ENCODE measurements at regions not wholly inside any gene's neighbourhood (a gene's known extent, or its start where the extent isn't known, plus 50 kb on each side); places are given as distances from the start of the nearest gene placed in this dataset.

DNA sequence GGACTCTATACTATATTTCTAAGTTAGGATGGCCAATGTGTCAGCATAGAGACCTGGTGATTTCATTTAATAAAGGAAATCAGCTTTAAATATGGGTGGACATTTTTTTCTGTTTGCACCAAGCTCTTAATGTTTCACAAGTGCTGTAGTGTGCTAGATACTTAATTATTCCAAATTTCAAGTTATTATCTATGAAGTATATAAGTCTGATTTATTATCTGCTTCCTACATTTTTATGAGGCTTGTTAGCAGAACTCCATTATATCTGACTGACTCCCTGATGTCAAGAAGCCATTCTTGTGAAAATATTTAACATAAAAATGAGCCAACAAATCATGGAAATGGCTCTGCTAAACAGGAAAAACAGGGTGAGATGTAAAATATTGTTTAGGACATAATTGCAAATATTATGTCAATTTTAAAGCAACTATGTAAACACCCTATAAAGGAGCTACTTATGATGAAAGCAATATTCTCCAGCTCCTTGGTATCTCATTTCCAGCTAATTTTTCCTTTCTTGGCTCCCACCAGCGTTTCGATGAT, 1415.2 kb downstream of the GATA3 start:
- H3K36me3 ChIP-seq (ENCODE audit: low read length), result no peaks in the 10 kb centered on the region
- no peaks in the 10 kb centered on the region for H3K27me3 ChIP-seq (ENCODE audit: low read length)
- H3K4me2 ChIP-seq (ENCODE audit: low read depth, low read length, poor library complexity, severe bottlenecking), result no peak overlapping the region
- no peak overlapping the region for H3K9ac ChIP-seq (ENCODE audit: low read length)
- no peaks in the 10 kb centered on the region for H4K20me1 ChIP-seq (ENCODE audit: low read depth, low read length)
- no peaks in the 10 kb centered on the region for H3K9me2 ChIP-seq (replicated peaks; ENCODE audit: insufficient read depth, low read length)
- no peak overlapping the region for H3K4me3 ChIP-seq (ENCODE audit: insufficient read depth, low read length, poor library complexity, severe bottlenecking)
- no peaks in the 10 kb centered on the region for H3F3A ChIP-seq (ENCODE audit: insufficient read depth)
- H3K9me3 ChIP-seq (ENCODE audit: insufficient read depth, low read length), result no peaks in the 10 kb centered on the region
- no peak overlapping the region for H3K27ac ChIP-seq (ENCODE audit: low read depth, low read length)
- TF ChIP-seq, protein P1, sequence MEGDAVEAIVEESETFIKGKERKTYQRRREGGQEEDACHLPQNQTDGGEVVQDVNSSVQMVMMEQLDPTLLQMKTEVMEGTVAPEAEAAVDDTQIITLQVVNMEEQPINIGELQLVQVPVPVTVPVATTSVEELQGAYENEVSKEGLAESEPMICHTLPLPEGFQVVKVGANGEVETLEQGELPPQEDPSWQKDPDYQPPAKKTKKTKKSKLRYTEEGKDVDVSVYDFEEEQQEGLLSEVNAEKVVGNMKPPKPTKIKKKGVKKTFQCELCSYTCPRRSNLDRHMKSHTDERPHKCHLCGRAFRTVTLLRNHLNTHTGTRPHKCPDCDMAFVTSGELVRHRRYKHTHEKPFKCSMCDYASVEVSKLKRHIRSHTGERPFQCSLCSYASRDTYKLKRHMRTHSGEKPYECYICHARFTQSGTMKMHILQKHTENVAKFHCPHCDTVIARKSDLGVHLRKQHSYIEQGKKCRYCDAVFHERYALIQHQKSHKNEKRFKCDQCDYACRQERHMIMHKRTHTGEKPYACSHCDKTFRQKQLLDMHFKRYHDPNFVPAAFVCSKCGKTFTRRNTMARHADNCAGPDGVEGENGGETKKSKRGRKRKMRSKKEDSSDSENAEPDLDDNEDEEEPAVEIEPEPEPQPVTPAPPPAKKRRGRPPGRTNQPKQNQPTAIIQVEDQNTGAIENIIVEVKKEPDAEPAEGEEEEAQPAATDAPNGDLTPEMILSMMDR (IDR thresholded peaks at IDR 0.05; ENCODE audit: insufficient read depth, low read length, poor library complexity, severe bottlenecking), result no peak
- TF ChIP-seq EZH2phosphoT487 (conservative IDR thresholded peaks at IDR 0.05; ENCODE audit: low read length), result no peak
- H2AFZ ChIP-seq (ENCODE audit: low read depth, low read length, severe bottlenecking), result no peak overlapping the region
- no peaks in the 10 kb centered on the region for H3K79me2 ChIP-seq (ENCODE audit: insufficient read depth, low read length)

DNA sequence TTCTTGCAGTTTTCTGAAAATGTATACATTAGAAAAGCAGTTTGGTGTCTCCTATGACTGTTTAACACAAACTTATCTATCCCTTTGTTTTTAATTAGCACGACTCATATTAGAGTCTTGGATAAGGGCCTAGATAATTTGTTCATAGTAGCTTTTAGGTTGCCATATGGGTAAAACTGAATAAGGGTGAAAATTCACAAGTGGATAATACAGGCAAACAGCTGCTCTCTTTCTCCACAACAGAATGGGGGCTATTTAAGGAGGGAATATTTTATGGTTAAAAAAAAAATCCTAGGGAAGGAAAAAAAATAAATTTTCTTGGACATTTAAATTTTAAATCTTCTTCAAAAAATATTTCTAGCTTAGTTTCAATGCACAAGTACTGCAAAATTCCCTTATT, 1416.1 kb downstream of the GATA3 start:
- no peak overlapping the region for H3K4me2 ChIP-seq (ENCODE audit: low read depth, low read length, poor library complexity, severe bottlenecking)
- H3K27ac ChIP-seq (ENCODE audit: low read depth, low read length), result no peak overlapping the region
- no peaks in the 10 kb centered on the region for H4K20me1 ChIP-seq (ENCODE audit: low read depth, low read length)
- no peak overlapping the region for H3K9ac ChIP-seq (ENCODE audit: low read length)
- no peaks in the 10 kb centered on the region for H3K36me3 ChIP-seq (ENCODE audit: low read length)
- H3F3A ChIP-seq (ENCODE audit: insufficient read depth), result no peaks in the 10 kb centered on the region
- no peaks in the 10 kb centered on the region for H3K9me3 ChIP-seq (ENCODE audit: insufficient read depth, low read length)
- no peaks in the 10 kb centered on the region for H3K9me2 ChIP-seq (replicated peaks; ENCODE audit: insufficient read depth, low read length)
- no peak overlapping the region for H2AFZ ChIP-seq (ENCODE audit: low read depth, low read length, severe bottlenecking)
- no peaks in the 10 kb centered on the region for H3K27me3 ChIP-seq (ENCODE audit: low read length)
- H3K4me3 ChIP-seq (ENCODE audit: insufficient read depth, low read length, poor library complexity, severe bottlenecking), result no peak overlapping the region
- no peaks in the 10 kb centered on the region for H3K79me2 ChIP-seq (ENCODE audit: insufficient read depth, low read length)
- TF ChIP-seq, protein P1 (IDR thresholded peaks at IDR 0.05; ENCODE audit: insufficient read depth, low read length, poor library complexity, severe bottlenecking), result no peak
- no peak for TF ChIP-seq EZH2phosphoT487 (conservative IDR thresholded peaks at IDR 0.05; ENCODE audit: low read length)

DNA sequence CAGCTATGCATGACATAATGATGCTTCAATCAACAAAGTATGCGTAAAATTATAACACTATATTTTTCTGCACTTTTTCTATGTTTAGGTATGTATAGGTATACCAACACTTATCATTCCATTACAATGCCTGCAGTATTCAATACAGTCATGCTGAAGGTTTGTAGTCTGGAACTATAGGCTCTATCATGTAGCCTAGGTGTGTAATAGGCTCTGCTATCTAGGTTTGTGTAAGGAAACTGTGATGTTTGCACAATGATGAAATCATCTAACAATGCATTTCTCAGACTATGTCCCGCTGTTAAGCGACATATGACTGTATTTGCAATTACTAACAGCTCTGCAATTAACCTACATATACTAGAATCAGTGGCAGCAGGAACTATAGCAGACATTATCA, 1447.5 kb downstream of the GATA3 start:
- TF ChIP-seq, protein P1 (IDR thresholded peaks at IDR 0.05; ENCODE audit: insufficient read depth, low read length, poor library complexity, severe bottlenecking), result no peak
- no peak for TF ChIP-seq EZH2phosphoT487 (conservative IDR thresholded peaks at IDR 0.05; ENCODE audit: low read length)

More for the DNA sequence above, 1447.5 kb downstream of the GATA3 start:
- Histone ChIP-seq H3K9me3 (ENCODE audit: insufficient read depth, low read length) (no peaks in the 10 kb centered on the region), H3K9me2 (replicated peaks; ENCODE audit: insufficient read depth, low read length) (no peaks in the 10 kb centered on the region), H3K27ac (ENCODE audit: low read depth, low read length) (no peak overlapping the region), H4K20me1 (ENCODE audit: low read depth, low read length) (no peaks in the 10 kb centered on the region), H3K4me3 (ENCODE audit: insufficient read depth, low read length, poor library complexity, severe bottlenecking) (no peak overlapping the region), H2AFZ (ENCODE audit: low read depth, low read length, severe bottlenecking) (no peak overlapping the region), H3K9ac (ENCODE audit: low read length) (no peak overlapping the region), H3K4me2 (ENCODE audit: low read depth, low read length, poor library complexity, severe bottlenecking) (no peak overlapping the region), H3K79me2 (ENCODE audit: insufficient read depth, low read length) (no peaks in the 10 kb centered on the region), H3F3A (ENCODE audit: insufficient read depth) (no peaks in the 10 kb centered on the region), H3K27me3 (ENCODE audit: low read length) (no peaks in the 10 kb centered on the region), H3K36me3 (ENCODE audit: low read length) (no peaks in the 10 kb centered on the region)
